ENCODE measurements at regions not wholly inside any gene's neighbourhood (a gene's known extent, or its start where the extent isn't known, plus 50 kb on each side); places are given as distances from the start of the nearest gene placed in this dataset.

DNA sequence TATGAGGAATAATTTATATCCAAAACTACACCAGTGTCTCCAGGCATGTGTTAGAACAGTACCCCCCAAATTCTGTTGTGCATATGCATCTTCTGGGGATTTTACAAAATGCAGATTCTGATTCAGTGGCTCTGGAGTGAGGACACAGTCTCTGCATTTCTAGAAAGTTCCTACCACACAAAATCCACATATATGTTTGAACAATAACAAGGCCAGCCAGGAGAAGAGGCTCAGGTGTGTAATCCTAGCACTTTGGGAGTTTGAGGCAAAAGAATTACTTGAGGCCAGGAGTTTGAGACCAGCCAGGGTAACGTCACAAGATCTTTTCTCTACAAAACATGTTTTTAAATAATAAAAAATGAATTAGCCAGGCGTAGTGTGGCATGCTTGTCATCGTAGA, 84.9 kb downstream of the ZNF280B start:
- Histone ChIP-seq H3K36me3 (no peaks in the 10 kb centered on the region), H3K4me3 (no peak overlapping the region), H3K9me3 (no peaks in the 10 kb centered on the region), H3K27ac (no peak overlapping the region), H3K4me1 (no peaks in the 10 kb centered on the region), H3K27me3 (no peaks in the 10 kb centered on the region)
- DNase-seq: no peak
- no peak for TF ChIP-seq POLR2A (IDR thresholded peaks at IDR 0.05)
- TF ChIP-seq, protein P1, sequence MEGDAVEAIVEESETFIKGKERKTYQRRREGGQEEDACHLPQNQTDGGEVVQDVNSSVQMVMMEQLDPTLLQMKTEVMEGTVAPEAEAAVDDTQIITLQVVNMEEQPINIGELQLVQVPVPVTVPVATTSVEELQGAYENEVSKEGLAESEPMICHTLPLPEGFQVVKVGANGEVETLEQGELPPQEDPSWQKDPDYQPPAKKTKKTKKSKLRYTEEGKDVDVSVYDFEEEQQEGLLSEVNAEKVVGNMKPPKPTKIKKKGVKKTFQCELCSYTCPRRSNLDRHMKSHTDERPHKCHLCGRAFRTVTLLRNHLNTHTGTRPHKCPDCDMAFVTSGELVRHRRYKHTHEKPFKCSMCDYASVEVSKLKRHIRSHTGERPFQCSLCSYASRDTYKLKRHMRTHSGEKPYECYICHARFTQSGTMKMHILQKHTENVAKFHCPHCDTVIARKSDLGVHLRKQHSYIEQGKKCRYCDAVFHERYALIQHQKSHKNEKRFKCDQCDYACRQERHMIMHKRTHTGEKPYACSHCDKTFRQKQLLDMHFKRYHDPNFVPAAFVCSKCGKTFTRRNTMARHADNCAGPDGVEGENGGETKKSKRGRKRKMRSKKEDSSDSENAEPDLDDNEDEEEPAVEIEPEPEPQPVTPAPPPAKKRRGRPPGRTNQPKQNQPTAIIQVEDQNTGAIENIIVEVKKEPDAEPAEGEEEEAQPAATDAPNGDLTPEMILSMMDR (IDR thresholded peaks at IDR 0.05): no peak
- intact Hi-C loops (cut with DNase I; ENCODE audit: low total_unique reads): no loop called here

DNA sequence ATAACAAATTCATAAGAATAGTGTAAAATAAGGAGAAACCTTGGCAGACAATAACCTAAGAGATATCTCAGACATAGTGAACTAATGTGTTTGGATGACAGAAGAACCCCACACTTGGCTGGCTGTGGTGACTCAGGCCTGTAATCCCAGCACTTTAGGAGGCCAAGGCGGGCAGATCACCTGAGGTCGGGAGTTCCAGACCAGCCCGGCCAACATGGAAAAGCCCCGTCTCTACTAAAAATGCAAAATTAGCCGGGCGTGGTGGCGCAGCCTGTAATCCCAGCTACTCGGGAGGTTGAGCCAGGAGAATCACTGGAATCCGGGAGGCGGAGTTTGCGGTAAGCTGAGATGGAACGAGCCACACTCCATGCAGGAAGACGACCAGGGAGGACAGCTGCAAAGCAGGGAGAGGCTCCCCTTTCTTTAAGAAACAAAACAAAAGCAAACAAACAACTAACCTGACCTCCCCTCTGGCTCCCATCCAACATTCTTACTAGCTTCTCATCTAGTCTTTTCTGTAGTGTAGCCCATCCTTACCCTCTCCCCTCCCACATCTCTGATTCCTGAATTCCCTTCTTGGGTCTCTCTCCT, 84.2 kb downstream of the ZNF280B start:
- no peak for DNase-seq
- intact Hi-C loops (cut with DNase I; ENCODE audit: low total_unique reads): no loop called here
- Histone ChIP-seq H3K4me1 (no peaks in the 10 kb centered on the region), H3K4me3 (no peak overlapping the region), H3K27me3 (no peaks in the 10 kb centered on the region), H3K27ac (no peak overlapping the region), H3K9me3 (no peaks in the 10 kb centered on the region), H3K36me3 (no peaks in the 10 kb centered on the region)
- no peak for TF ChIP-seq POLR2A (IDR thresholded peaks at IDR 0.05)
- TF ChIP-seq, protein P1 (IDR thresholded peaks at IDR 0.05): no peak

DNA sequence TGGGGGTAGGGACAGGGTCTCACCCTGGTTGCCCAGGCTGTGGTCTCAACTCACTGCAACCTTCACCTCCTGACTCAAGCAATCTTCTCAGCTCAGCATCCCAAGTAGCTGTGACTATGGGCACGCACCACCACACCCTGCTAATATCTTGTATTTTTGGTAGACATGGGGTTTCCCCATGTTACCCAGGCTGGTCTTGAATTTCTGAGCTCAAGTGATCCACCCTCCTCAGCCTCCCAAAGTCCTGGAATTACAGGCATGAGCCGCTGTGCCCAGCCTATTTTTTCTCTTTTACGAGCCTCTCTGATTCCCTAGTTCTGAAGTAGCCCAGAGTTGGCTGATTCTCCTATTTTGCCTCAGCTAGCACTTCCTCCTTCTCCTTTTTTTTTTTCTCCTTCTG, 83.6 kb downstream of the ZNF280B start:
- no peaks in the 10 kb centered on the region for H3K4me1 ChIP-seq

DNA sequence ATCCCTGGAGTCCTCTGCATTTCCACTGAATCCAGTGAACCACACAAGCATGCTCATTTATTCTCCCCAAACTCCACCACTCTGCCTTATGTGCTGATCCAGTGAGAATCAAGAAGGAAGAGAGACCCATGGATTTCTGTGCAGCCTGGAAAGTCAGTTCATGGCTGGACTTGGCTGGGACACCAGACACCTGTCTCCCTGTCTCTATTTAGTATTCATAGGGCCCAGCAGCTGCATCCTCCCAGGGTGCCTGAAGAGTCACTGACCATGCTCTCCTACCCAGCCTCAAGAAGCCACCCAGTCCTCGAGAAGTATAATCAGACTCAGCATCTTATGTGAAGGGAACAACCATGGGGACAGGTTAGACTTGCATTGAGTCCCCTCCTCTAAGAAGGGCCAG, 83.2 kb downstream of the ZNF280B start:
- no peak for DNase-seq
- Histone ChIP-seq H3K9me3 (no peaks in the 10 kb centered on the region), H3K27me3 (no peaks in the 10 kb centered on the region), H3K27ac (no peak overlapping the region), H3K4me3 (no peak overlapping the region), H3K36me3 (no peaks in the 10 kb centered on the region), H3K4me1 (no peaks in the 10 kb centered on the region)
- intact Hi-C loops (cut with DNase I; ENCODE audit: low total_unique reads): no loop called here
- TF ChIP-seq, protein P1 (IDR thresholded peaks at IDR 0.05): no peak

More for the DNA sequence above, 83.6 kb downstream of the ZNF280B start:
- Histone ChIP-seq H3K36me3 (no peaks in the 10 kb centered on the region), H3K27ac (no peak overlapping the region), H3K4me3 (no peak overlapping the region), H3K9me3 (no peaks in the 10 kb centered on the region), H3K27me3 (no peaks in the 10 kb centered on the region)
- TF ChIP-seq POLR2A (IDR thresholded peaks at IDR 0.05): no peak
- TF ChIP-seq, protein P1 (IDR thresholded peaks at IDR 0.05): no peak
- DNase-seq: no peak
- intact Hi-C loops (cut with DNase I; ENCODE audit: low total_unique reads): no loop called here

DNA sequence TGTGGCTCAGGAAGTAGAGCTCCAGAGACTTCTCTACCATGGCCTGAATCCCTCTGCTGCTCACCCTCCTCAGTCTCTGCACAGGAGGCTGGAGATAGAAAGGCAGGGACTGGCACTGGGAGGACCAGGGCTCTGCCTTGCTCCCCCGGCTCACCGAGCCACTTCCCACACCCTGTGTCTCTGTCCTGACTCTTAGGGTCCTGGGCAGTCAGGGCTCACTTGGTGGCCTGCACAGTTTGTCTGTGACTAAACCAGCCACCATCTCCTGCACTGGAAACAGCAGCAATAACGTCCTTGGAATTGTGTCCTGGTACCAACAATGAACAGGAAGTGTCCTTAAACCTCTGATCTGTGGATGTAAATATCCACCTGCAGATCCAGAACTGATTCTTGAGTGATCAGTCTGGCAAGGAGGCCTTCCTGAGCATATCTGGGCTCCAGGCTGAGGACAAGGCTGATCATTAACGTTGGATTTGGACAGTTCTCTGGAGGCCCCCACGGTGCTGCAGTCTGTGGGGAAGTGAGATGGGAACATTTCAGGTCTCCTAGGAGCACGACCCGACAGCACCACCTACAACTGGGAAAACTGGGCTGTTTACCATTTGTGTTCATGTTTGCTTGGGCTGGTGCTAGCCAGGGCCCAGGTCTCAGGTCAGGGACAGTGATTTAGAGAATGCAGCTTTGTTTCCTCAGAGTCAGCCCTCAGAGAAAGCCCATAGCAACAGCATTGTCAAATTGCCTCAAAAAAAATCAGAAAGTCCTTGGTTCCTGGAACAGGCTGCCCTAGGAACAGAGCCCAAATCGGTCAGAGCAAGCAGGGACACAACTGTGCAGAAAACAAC, 82.5 kb downstream of the ZNF280B start:
- no peak for DNase-seq
- no peak overlapping the region for H3K27ac ChIP-seq
- no peaks in the 10 kb centered on the region for H3K9me3 ChIP-seq
- TF ChIP-seq, protein P1 (IDR thresholded peaks at IDR 0.05): no peak
- no peak for TF ChIP-seq POLR2A (IDR thresholded peaks at IDR 0.05)
- no peak overlapping the region for H3K4me3 ChIP-seq
- no peaks in the 10 kb centered on the region for H3K27me3 ChIP-seq
- no peaks in the 10 kb centered on the region for H3K36me3 ChIP-seq
- no peaks in the 10 kb centered on the region for H3K4me1 ChIP-seq
- intact Hi-C loops (cut with DNase I; ENCODE audit: low total_unique reads): no loop called here

Measured in uterus (tissue), 3 donors.